Tibial nerve (tissue), 4 donors: ENCODE measurements at regions not wholly inside any gene's neighbourhood (a gene's known extent, or its start where the extent isn't known, plus 50 kb on each side); places are given as distances from the start of the nearest gene placed in this dataset.
"Not testable (repeated sequence)": the region's sequence is repeated elsewhere in the genome, so short reads cannot be mapped to it uniquely, and the experiment has no call there.

Experiments used
- EP300 ChIP-seq, 2 donors: sonication (generic); formaldehyde crosslinking; IDR thresholded peaks; one replicate each; pipeline ENCODE4 v1.6.1; 2017; ENCODE audit warnings: antibody characterized with exemption in 2 of 2, mild to moderate bottlenecking in 1 of 2
- TF ChIP-seq, protein P1 (sequence below), 5 experiments: fragments of 200-600 bp in 3 of 5; fragments of 450-650 bp in 2 of 5; sonication (generic) in 3 of 5; IDR thresholded peaks; one replicate each; pipeline ENCODE4 v1.5.1; 2016 to 2019; ENCODE audit warnings: antibody characterized with exemption in 5 of 5, mild to moderate bottlenecking in 3 of 5, moderate library complexity in 2 of 5

DNA sequence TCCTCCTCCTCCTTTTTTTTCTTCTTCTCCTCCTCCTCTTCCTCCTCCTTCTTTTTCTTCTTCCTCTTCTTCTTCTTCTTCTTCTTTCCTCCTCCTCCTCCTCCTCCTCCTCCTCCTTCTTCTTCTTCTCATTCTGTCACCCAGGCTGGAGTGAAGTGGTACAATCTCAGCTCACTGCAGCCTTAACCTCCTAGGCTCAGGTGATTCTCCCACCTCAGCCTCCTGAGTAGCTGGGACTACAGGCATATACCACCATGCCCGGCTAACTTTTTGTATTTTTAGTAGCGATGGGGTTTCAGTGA lies 81.6 kb upstream of the VGLL4 start:
- not testable (repeated sequence) for TF ChIP-seq EP300 (IDR thresholded peaks at IDR 0.05)
- TF ChIP-seq, protein P1, sequence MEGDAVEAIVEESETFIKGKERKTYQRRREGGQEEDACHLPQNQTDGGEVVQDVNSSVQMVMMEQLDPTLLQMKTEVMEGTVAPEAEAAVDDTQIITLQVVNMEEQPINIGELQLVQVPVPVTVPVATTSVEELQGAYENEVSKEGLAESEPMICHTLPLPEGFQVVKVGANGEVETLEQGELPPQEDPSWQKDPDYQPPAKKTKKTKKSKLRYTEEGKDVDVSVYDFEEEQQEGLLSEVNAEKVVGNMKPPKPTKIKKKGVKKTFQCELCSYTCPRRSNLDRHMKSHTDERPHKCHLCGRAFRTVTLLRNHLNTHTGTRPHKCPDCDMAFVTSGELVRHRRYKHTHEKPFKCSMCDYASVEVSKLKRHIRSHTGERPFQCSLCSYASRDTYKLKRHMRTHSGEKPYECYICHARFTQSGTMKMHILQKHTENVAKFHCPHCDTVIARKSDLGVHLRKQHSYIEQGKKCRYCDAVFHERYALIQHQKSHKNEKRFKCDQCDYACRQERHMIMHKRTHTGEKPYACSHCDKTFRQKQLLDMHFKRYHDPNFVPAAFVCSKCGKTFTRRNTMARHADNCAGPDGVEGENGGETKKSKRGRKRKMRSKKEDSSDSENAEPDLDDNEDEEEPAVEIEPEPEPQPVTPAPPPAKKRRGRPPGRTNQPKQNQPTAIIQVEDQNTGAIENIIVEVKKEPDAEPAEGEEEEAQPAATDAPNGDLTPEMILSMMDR (IDR thresholded peaks at IDR 0.05) = not testable (repeated sequence)
